Muscle layer of duodenum (tissue), 2 donors: ENCODE measurements at regions not wholly inside any gene's neighbourhood (a gene's known extent, or its start where the extent isn't known, plus 50 kb on each side); places are given as distances from the start of the nearest gene placed in this dataset.
"Not testable (repeated sequence)": the region's sequence is repeated elsewhere in the genome, so short reads cannot be mapped to it uniquely, and the experiment has no call there.

Source experiments
- H3K27ac ChIP-seq: one replicate; pipeline ENCODE4 v1.7.0; 2013; ENCODE audit warnings: mild to moderate bottlenecking, low read length
- H3K27me3 ChIP-seq: one replicate; pipeline ENCODE4 v1.7.0; 2013; ENCODE audit warnings: low read depth, mild to moderate bottlenecking, control low read depth, low read length
- H3K36me3 ChIP-seq, 2 donors: one replicate each; pipeline ENCODE4 v1.7.0; 2013; ENCODE audit warnings: low read length in 2 of 2, control low read depth in 1 of 2, mild to moderate bottlenecking in 1 of 2; ENCODE audit not compliant: insufficient read depth in 2 of 2, control insufficient read depth in 1 of 2
- H3K4me1 ChIP-seq, 2 donors: one replicate each; pipeline ENCODE4 v1.7.0; 2013; ENCODE audit warnings: low read length in 2 of 2, mild to moderate bottlenecking in 2 of 2, control low read depth in 1 of 2, moderate library complexity in 1 of 2; ENCODE audit not compliant: insufficient read depth in 2 of 2, control insufficient read depth in 1 of 2
- H3K4me3 ChIP-seq, 2 donors: one replicate each; pipeline ENCODE4 v1.7.0; 2013; ENCODE audit warnings: low read length in 2 of 2, low read depth in 1 of 2, mild to moderate bottlenecking in 1 of 2
- H3K9me3 ChIP-seq, 2 donors: one replicate each; pipeline ENCODE4 v1.7.0; 2013; ENCODE audit warnings: low read length in 2 of 2, control low read depth in 1 of 2, mild to moderate bottlenecking in 1 of 2; ENCODE audit not compliant: control insufficient read depth in 1 of 2
- donor health status: healthy.

- Histone ChIP-seq H3K4me1 (no peaks in the 10 kb centered on the region), H3K4me3 (no peak overlapping the region), H3K27ac (no peak overlapping the region), H3K36me3 (no peaks in the 10 kb centered on the region), H3K27me3 (no peaks in the 10 kb centered on the region), H3K9me3 (no peaks in the 10 kb centered on the region)
Observed at GRCh38 chrX:46165411-46165810, 379.8 kb downstream of the ZNF674 start.

- no peaks in the 10 kb centered on the region for H3K9me3 ChIP-seq
- no peaks in the 10 kb centered on the region for H3K27me3 ChIP-seq
Observed at GRCh38 chrX:46152756-46153155, 392.5 kb downstream of the ZNF674 start.

GRCh38 chrX:46151332-46151731 is 393.9 kb downstream of the ZNF674 start:
- not testable (repeated sequence) for H3K27ac ChIP-seq, H3K27me3 ChIP-seq, H3K9me3 ChIP-seq, H3K4me3 ChIP-seq, H3K36me3 ChIP-seq, H3K4me1 ChIP-seq

More at GRCh38 chrX:46152756-46153155, 392.5 kb downstream of the ZNF674 start:
- Histone ChIP-seq H3K36me3 (no peaks in the 10 kb centered on the region), H3K4me1 (no peaks in the 10 kb centered on the region), H3K4me3 (no peak overlapping the region), H3K27ac (no peak overlapping the region)

- H3K9me3 ChIP-seq = no peaks in the 10 kb centered on the region
- H3K4me3 ChIP-seq = no peak overlapping the region
- no peaks in the 10 kb centered on the region for H3K36me3 ChIP-seq
- H3K4me1 ChIP-seq = no peaks in the 10 kb centered on the region
- H3K27ac ChIP-seq = no peak overlapping the region
- H3K27me3 ChIP-seq = no peaks in the 10 kb centered on the region
Observed at GRCh38 chrX:46144566-46144965, 400.7 kb downstream of the ZNF674 start.

GRCh38 chrX:46140272-46140671 is 404.9 kb downstream of the ZNF674 start:
- no peaks in the 10 kb centered on the region for H3K36me3 ChIP-seq
- H3K4me3 ChIP-seq = no peak overlapping the region
- H3K4me1 ChIP-seq = no peaks in the 10 kb centered on the region
- H3K9me3 ChIP-seq = no peaks in the 10 kb centered on the region
- no peak overlapping the region for H3K27ac ChIP-seq
- no peaks in the 10 kb centered on the region for H3K27me3 ChIP-seq

- H3K4me3 ChIP-seq = no peak overlapping the region
- H3K4me1 ChIP-seq = no peaks in the 10 kb centered on the region
- no peaks in the 10 kb centered on the region for H3K36me3 ChIP-seq
- no peak overlapping the region for H3K27ac ChIP-seq
- H3K27me3 ChIP-seq = no peaks in the 10 kb centered on the region
- H3K9me3 ChIP-seq = no peaks in the 10 kb centered on the region
Observed at GRCh38 chrX:46130247-46130646, 415.0 kb downstream of the ZNF674 start.

GRCh38 chrX:46125111-46125510 is 420.1 kb downstream of the ZNF674 start:
- no peaks in the 10 kb centered on the region for H3K27me3 ChIP-seq
- H3K4me1 ChIP-seq = no peaks in the 10 kb centered on the region
- H3K36me3 ChIP-seq = no peaks in the 10 kb centered on the region
- H3K27ac ChIP-seq = no peak overlapping the region
- H3K9me3 ChIP-seq = no peaks in the 10 kb centered on the region
- H3K4me3 ChIP-seq = no peak overlapping the region

- Histone ChIP-seq H3K9me3 (no peaks in the 10 kb centered on the region), H3K27me3 (no peaks in the 10 kb centered on the region), H3K4me3 (no peak overlapping the region), H3K27ac (no peak overlapping the region), H3K4me1 (no peaks in the 10 kb centered on the region), H3K36me3 (no peaks in the 10 kb centered on the region)
Observed at GRCh38 chrX:46117234-46117633, 428.0 kb downstream of the ZNF674 start.

- H3K4me3 ChIP-seq, H3K27me3 ChIP-seq, H3K36me3 ChIP-seq, H3K9me3 ChIP-seq, H3K4me1 ChIP-seq, H3K27ac ChIP-seq: not testable (repeated sequence)
Observed at GRCh38 chrX:46087310-46087709, 457.9 kb downstream of the ZNF674 start.

GRCh38 chrX:46080121-46080520 is 465.1 kb downstream of the ZNF674 start:
- H3K4me1 ChIP-seq, H3K9me3 ChIP-seq, H3K36me3 ChIP-seq, H3K27ac ChIP-seq, H3K27me3 ChIP-seq, H3K4me3 ChIP-seq: not testable (repeated sequence)

- Histone ChIP-seq H3K4me1 (no peaks in the 10 kb centered on the region), H3K9me3 (no peaks in the 10 kb centered on the region), H3K4me3 (no peak overlapping the region), H3K27ac (no peak overlapping the region), H3K36me3 (no peaks in the 10 kb centered on the region), H3K27me3 (no peaks in the 10 kb centered on the region)
Observed at GRCh38 chrX:46072791-46073190, 472.4 kb downstream of the ZNF674 start.

GRCh38 chrX:46072372-46072771 is 472.8 kb downstream of the ZNF674 start:
- H3K9me3 ChIP-seq = no peaks in the 10 kb centered on the region
- no peak overlapping the region for H3K4me3 ChIP-seq
- H3K36me3 ChIP-seq = no peaks in the 10 kb centered on the region
- H3K4me1 ChIP-seq = no peaks in the 10 kb centered on the region
- no peaks in the 10 kb centered on the region for H3K27me3 ChIP-seq
- H3K27ac ChIP-seq = no peak overlapping the region
